ENCODE measurements at regions not wholly inside any gene's neighbourhood (a gene's known extent, or its start where the extent isn't known, plus 50 kb on each side); places are given as distances from the start of the nearest gene placed in this dataset.
"Not testable (repeated sequence)": the region's sequence is repeated elsewhere in the genome, so short reads cannot be mapped to it uniquely, and the experiment has no call there.

- DNase-seq: no peak
Measured at GRCh38 chr2:125371867-125372266, 1284.1 kb upstream of the GYPC start.

GRCh38 chr2:125373293-125373692 is 1282.7 kb upstream of the GYPC start:
- no peak for DNase-seq

- no peak for DNase-seq
Measured at GRCh38 chr2:125386074-125386473, 1269.9 kb upstream of the GYPC start.

- no peak for DNase-seq
Measured at GRCh38 chr2:125397535-125398251, 1258.3 kb upstream of the GYPC start.

- DNase-seq: no peak
Measured at GRCh38 chr2:125398738-125399524, 1257.0 kb upstream of the GYPC start.

GRCh38 chr2:125405816-125406215 is 1250.1 kb upstream of the GYPC start:
- no peak for DNase-seq

GRCh38 chr2:125408874-125409538 is 1247.0 kb upstream of the GYPC start:
- no peak for DNase-seq

- no peak for DNase-seq
Measured at GRCh38 chr2:125418483-125418882, 1237.5 kb upstream of the GYPC start.

GRCh38 chr2:125422198-125422770 is 1233.7 kb upstream of the GYPC start:
- DNase-seq: not testable (repeated sequence)

GRCh38 chr2:125424266-125424785 is 1231.6 kb upstream of the GYPC start:
- DNase-seq: no peak

- no peak for DNase-seq
Measured at GRCh38 chr2:125427721-125428315, 1228.1 kb upstream of the GYPC start.

GRCh38 chr2:125444106-125444505 is 1211.9 kb upstream of the GYPC start:
- DNase-seq: no peak

- DNase-seq: no peak
Measured at GRCh38 chr2:125445495-125445894, 1210.5 kb upstream of the GYPC start.

- no peak for DNase-seq
Measured at GRCh38 chr2:125450092-125450491, 1205.9 kb upstream of the GYPC start.

- no peak for DNase-seq
Measured at GRCh38 chr2:125455110-125455509, 1200.8 kb upstream of the GYPC start.

- DNase-seq: no peak
Measured at GRCh38 chr2:125456693-125457363, 1199.1 kb upstream of the GYPC start.

GRCh38 chr2:125471963-125472362 is 1184.0 kb upstream of the GYPC start:
- no peak for DNase-seq

- DNase-seq: no peak
Measured at GRCh38 chr2:125479143-125479636, 1176.8 kb upstream of the GYPC start.

- DNase-seq: no peak
Measured at GRCh38 chr2:125490308-125490707, 1165.7 kb upstream of the GYPC start.

- no peak for DNase-seq
Measured at GRCh38 chr2:125491663-125492062, 1164.3 kb upstream of the GYPC start.

GRCh38 chr2:125512313-125512712 is 1143.6 kb upstream of the GYPC start:
- no peak for DNase-seq
